ENCODE measurements at regions not wholly inside any gene's neighbourhood (a gene's known extent, or its start where the extent isn't known, plus 50 kb on each side); places are given as distances from the start of the nearest gene placed in this dataset.
A peak's percentile ranks its signal among the peaks of the same experiment; 100 is the strongest.

DNA sequence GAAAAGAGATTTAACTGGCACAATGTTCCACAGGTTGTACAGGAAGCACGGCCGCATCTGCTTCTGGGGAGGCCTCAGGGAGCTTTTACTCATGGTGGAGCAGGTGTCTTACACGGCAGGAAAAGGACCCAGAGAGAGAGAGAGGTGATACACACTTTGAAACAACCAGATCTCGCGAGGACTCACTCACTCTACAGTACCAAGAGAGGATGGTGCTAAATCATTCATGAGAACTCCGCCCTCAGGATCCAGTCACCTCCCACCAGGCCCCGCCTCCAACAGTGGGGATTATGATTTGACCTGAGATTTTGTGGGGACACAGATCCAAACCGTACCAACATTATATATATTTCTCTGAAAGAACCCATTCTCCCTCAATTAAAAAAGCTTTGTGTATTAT, 79.7 kb upstream of the DOCK10 start:
- no peak for DNase-seq (ENCODE audit: low spot score)
- no peak overlapping the region for H3K27ac ChIP-seq (ENCODE audit: poor library complexity, severe bottlenecking)
- no peak for ATAC-seq (ENCODE audit: low read depth)

DNA sequence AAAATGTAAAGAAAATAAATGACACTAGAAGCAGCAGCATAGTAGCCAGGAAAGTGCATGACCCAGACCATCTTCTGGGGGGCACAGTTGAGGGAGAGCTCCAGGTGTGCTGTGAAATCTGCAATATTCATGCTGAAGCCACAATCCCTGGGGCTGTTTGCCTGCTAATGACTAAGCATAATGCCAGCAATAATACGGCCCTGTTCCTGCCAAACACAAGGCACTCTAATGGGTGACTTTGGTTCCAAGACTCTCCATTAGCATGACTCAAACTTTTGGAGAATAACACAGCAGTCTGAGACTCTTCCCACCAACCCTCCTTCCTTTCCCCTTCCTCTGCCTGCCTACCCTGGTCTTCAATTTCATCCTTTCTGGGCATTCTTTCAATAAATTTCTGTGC, 77.9 kb upstream of the DOCK10 start:
- Histone ChIP-seq H3K4me1 (ENCODE audit: insufficient read depth, poor library complexity, severe bottlenecking) (no peaks in the 10 kb centered on the region), H3K27me3 (ENCODE audit: insufficient read depth, poor library complexity, severe bottlenecking) (no peaks in the 10 kb centered on the region), H3K4me3 (ENCODE audit: severe bottlenecking) (no peak overlapping the region), H3K27ac (ENCODE audit: poor library complexity, severe bottlenecking) (no peak overlapping the region), H3K36me3 (ENCODE audit: low read depth) (no peaks in the 10 kb centered on the region), H3K9me3 (ENCODE audit: severe bottlenecking) (no peaks in the 10 kb centered on the region)
- DNase-seq (ENCODE audit: low spot score) (no peak), ATAC-seq (ENCODE audit: low read depth) (peak; percentile 76)
- TF ChIP-seq, protein P1, sequence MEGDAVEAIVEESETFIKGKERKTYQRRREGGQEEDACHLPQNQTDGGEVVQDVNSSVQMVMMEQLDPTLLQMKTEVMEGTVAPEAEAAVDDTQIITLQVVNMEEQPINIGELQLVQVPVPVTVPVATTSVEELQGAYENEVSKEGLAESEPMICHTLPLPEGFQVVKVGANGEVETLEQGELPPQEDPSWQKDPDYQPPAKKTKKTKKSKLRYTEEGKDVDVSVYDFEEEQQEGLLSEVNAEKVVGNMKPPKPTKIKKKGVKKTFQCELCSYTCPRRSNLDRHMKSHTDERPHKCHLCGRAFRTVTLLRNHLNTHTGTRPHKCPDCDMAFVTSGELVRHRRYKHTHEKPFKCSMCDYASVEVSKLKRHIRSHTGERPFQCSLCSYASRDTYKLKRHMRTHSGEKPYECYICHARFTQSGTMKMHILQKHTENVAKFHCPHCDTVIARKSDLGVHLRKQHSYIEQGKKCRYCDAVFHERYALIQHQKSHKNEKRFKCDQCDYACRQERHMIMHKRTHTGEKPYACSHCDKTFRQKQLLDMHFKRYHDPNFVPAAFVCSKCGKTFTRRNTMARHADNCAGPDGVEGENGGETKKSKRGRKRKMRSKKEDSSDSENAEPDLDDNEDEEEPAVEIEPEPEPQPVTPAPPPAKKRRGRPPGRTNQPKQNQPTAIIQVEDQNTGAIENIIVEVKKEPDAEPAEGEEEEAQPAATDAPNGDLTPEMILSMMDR (IDR thresholded peaks at IDR 0.05; ENCODE audit: poor library complexity, severe bottlenecking), result no peak

More for the DNA sequence above, 79.7 kb upstream of the DOCK10 start:
- Histone ChIP-seq H3K27me3 (ENCODE audit: insufficient read depth, poor library complexity, severe bottlenecking) (no peaks in the 10 kb centered on the region), H3K4me3 (ENCODE audit: severe bottlenecking) (no peak overlapping the region), H3K9me3 (ENCODE audit: severe bottlenecking) (no peaks in the 10 kb centered on the region), H3K36me3 (ENCODE audit: low read depth) (no peaks in the 10 kb centered on the region), H3K4me1 (ENCODE audit: insufficient read depth, poor library complexity, severe bottlenecking) (no peaks in the 10 kb centered on the region)
- TF ChIP-seq, protein P1 (IDR thresholded peaks at IDR 0.05; ENCODE audit: poor library complexity, severe bottlenecking), result no peak

DNA sequence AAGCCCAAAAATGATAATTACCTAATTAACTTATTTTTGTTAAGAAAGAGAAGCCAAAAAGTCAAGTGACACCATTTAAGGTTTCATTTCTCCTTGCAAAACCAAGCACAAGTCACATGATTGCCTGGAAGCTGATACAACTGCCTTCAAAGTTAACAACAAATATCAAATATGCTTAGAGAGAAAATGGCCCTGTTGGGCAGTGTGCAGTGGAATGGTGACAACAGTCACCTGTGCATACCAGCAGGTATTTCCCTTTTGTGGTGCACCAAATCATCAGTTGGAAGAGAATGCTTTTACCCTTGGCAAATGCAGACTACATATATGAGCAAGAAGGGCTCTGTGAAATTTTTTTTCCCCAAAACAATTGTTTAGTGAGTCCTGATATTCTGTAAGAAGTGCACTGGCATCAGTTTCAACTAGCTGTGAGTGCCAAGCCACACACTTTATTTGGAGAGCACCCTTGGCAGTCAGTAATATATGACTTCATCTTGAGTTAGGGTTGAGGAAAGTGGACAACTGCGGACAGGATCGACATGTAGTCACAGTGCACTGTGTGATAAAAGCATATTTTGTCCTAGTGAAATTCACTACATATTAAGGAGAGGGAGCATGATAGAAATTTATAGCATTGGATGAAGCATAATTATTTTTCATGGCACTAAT, 74.9 kb upstream of the DOCK10 start:
- H3K4me1 ChIP-seq (ENCODE audit: insufficient read depth, poor library complexity, severe bottlenecking), result no peaks in the 10 kb centered on the region
- DNase-seq (ENCODE audit: low spot score), result no peak
- H3K36me3 ChIP-seq (ENCODE audit: low read depth), result no peaks in the 10 kb centered on the region
- H3K27me3 ChIP-seq (ENCODE audit: insufficient read depth, poor library complexity, severe bottlenecking), result no peaks in the 10 kb centered on the region
- no peaks in the 10 kb centered on the region for H3K9me3 ChIP-seq (ENCODE audit: severe bottlenecking)
- TF ChIP-seq, protein P1 (IDR thresholded peaks at IDR 0.05; ENCODE audit: poor library complexity, severe bottlenecking), result no peak
- no peak overlapping the region for H3K4me3 ChIP-seq (ENCODE audit: severe bottlenecking)
- H3K27ac ChIP-seq (ENCODE audit: poor library complexity, severe bottlenecking), result no peak overlapping the region
- ATAC-seq (ENCODE audit: low read depth), result no peak

DNA sequence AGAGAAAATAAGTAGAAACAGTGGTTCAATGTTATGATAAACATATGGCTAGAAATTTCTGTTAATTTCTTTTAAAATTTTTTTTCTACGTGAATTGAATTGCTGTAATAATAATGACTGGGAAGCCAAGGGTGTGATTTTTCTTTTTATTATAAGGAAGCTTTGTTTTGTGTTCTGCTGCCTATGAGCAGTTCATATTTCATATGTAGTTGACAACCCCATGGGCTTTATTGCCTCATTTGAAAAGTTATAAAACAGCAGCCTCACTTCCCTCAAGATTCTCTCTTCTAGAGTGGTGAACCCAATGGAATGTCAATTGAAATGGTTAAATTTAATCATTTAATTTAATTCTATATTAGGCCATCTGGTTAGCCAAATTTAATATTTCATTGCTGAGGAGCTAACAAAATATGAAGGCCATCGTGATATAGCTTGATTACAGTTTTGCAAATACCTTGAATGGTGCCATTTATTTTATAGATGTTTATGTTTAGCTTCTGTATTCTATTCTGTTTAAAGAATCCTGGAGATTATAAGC, 72.6 kb upstream of the DOCK10 start:
- H3K27ac ChIP-seq (ENCODE audit: poor library complexity, severe bottlenecking), result no peak overlapping the region
- no peaks in the 10 kb centered on the region for H3K4me1 ChIP-seq (ENCODE audit: insufficient read depth, poor library complexity, severe bottlenecking)
- H3K27me3 ChIP-seq (ENCODE audit: insufficient read depth, poor library complexity, severe bottlenecking), result no peaks in the 10 kb centered on the region
- TF ChIP-seq, protein P1 (IDR thresholded peaks at IDR 0.05; ENCODE audit: poor library complexity, severe bottlenecking), result no peak
- no peaks in the 10 kb centered on the region for H3K9me3 ChIP-seq (ENCODE audit: severe bottlenecking)
- no peak overlapping the region for H3K4me3 ChIP-seq (ENCODE audit: severe bottlenecking)
- no peak for DNase-seq (ENCODE audit: low spot score)
- no peak for ATAC-seq (ENCODE audit: low read depth)
- H3K36me3 ChIP-seq (ENCODE audit: low read depth), result no peaks in the 10 kb centered on the region

DNA sequence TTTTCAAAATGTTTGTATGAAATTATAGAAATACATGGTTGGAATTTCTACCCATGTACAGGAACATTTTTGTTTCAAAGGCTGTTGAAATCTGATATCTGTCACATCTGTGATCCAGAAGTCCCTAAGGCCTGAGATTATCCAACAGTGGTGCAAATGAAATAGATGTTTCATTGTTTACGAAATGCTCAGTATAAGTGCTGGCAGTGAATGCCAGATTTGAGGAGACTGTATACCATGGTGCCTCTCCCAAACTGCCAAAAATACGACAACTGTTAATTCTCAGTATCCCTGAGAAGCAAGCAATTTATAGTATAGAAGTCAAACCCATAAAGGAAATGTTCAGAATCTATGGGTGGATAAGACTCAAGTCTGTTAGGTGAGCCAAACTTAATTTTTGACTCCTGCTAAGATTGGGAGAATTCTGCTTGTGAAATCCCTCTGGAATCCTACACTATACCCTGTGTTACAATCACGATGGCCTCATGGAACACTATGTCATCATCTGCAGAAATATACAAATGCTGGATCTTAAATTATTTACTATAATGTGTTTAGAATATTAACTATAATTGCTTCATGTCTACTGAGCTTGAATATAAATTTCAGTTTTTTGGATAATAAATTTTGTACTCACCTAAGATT, 71.2 kb upstream of the DOCK10 start:
- Histone ChIP-seq H3K27me3 (ENCODE audit: insufficient read depth, poor library complexity, severe bottlenecking) (no peaks in the 10 kb centered on the region), H3K9me3 (ENCODE audit: severe bottlenecking) (no peaks in the 10 kb centered on the region), H3K27ac (ENCODE audit: poor library complexity, severe bottlenecking) (no peak overlapping the region), H3K36me3 (ENCODE audit: low read depth) (no peaks in the 10 kb centered on the region), H3K4me3 (ENCODE audit: severe bottlenecking) (no peak overlapping the region), H3K4me1 (ENCODE audit: insufficient read depth, poor library complexity, severe bottlenecking) (no peaks in the 10 kb centered on the region)
- no peak for ATAC-seq (ENCODE audit: low read depth)
- TF ChIP-seq, protein P1 (IDR thresholded peaks at IDR 0.05; ENCODE audit: poor library complexity, severe bottlenecking), result no peak
- no peak for DNase-seq (ENCODE audit: low spot score)
